ENCODE measurements at regions not wholly inside any gene's neighbourhood (a gene's known extent, or its start where the extent isn't known, plus 50 kb on each side); places are given as distances from the start of the nearest gene placed in this dataset.

DNA sequence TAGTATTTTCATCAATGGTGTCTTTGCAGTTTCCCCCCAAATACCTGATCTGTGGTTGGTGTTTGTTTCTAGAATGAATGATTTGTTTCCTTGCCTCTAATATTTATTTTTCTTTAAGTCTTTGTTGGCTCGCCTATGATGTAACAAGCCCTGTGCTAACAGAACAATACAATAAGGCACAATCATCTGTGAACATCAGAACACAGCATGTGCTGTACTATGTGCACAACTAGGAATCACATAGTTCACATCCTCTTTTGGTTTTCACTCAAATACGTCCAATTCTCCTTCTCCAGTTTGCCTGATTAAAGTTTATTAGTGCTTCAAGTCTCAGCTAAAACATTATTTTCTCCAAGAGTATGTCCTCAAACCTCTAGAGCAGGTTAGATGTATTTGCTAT lies 613.1 kb downstream of the EPHA7 start:
- Histone ChIP-seq H3K4me2 (ENCODE audit: extremely low read depth, insufficient read depth, low read length) (no peak overlapping the region), H3K9ac (ENCODE audit: insufficient read depth, low read length) (no peak overlapping the region), H3K27ac (ENCODE audit: insufficient read depth, low read length) (no peak overlapping the region), H3K4me1 (ENCODE audit: control insufficient read depth, extremely low read depth, insufficient read depth, low read length) (no peaks in the 10 kb centered on the region), H2AFZ (ENCODE audit: low read length) (no peak overlapping the region), H3K27me3 (ENCODE audit: control insufficient read depth, insufficient read depth, low read length) (no peaks in the 10 kb centered on the region), H3K36me3 (ENCODE audit: control insufficient read depth, insufficient read depth, low read length) (no peaks in the 10 kb centered on the region), H3K79me2 (ENCODE audit: control insufficient read depth, insufficient read depth, low read length) (no peaks in the 10 kb centered on the region), H3K9me3 (ENCODE audit: control insufficient read depth, insufficient read depth, low read depth, low read length) (no peaks in the 10 kb centered on the region), H3K4me3 (replicated peaks in 1 of 4; ENCODE audit: control extremely low read depth in 1 of 4, insufficient read depth in 1 of 4, low read depth in 3 of 4, low read length in 4 of 4) (no peak overlapping the region), H4K20me1 (ENCODE audit: control insufficient read depth, extremely low read depth, insufficient read depth, low read length) (no peaks in the 10 kb centered on the region)
- no peak for DNase-seq (ENCODE audit: low read depth in 2 of 2)
- TF ChIP-seq CTCF (conservative IDR thresholded peaks at IDR 0.05 in 1 of 2, IDR thresholded peaks at IDR 0.05 in 1 of 2; ENCODE audit: low read depth in 1 of 2, low read length in 2 of 2) (no peak), EZH2 (IDR thresholded peaks at IDR 0.05; ENCODE audit: low read length, missing control alignments) (no peak)

- TF ChIP-seq EZH2 (IDR thresholded peaks at IDR 0.05; ENCODE audit: low read length, missing control alignments) (no peak), CTCF (conservative IDR thresholded peaks at IDR 0.05 in 1 of 2, IDR thresholded peaks at IDR 0.05 in 1 of 2; ENCODE audit: low read depth in 1 of 2, low read length in 2 of 2) (no peak)
- no peaks in the 10 kb centered on the region for H3K36me3 ChIP-seq (ENCODE audit: control insufficient read depth, insufficient read depth, low read length)
- H3K9ac ChIP-seq (ENCODE audit: insufficient read depth, low read length), result no peak overlapping the region
- H3K4me3 ChIP-seq (replicated peaks in 1 of 4; ENCODE audit: control extremely low read depth in 1 of 4, insufficient read depth in 1 of 4, low read depth in 3 of 4, low read length in 4 of 4), result no peak overlapping the region
- DNase-seq (ENCODE audit: low read depth in 2 of 2), result no peak
- no peak overlapping the region for H3K4me2 ChIP-seq (ENCODE audit: extremely low read depth, insufficient read depth, low read length)
- H3K4me1 ChIP-seq (ENCODE audit: control insufficient read depth, extremely low read depth, insufficient read depth, low read length), result no peaks in the 10 kb centered on the region
- H2AFZ ChIP-seq (ENCODE audit: low read length), result no peak overlapping the region
- H3K79me2 ChIP-seq (ENCODE audit: control insufficient read depth, insufficient read depth, low read length), result no peaks in the 10 kb centered on the region
- no peaks in the 10 kb centered on the region for H3K27me3 ChIP-seq (ENCODE audit: control insufficient read depth, insufficient read depth, low read length)
- H3K9me3 ChIP-seq (ENCODE audit: control insufficient read depth, insufficient read depth, low read depth, low read length), result no peaks in the 10 kb centered on the region
- H3K27ac ChIP-seq (ENCODE audit: insufficient read depth, low read length), result no peak overlapping the region
- H4K20me1 ChIP-seq (ENCODE audit: control insufficient read depth, extremely low read depth, insufficient read depth, low read length), result no peaks in the 10 kb centered on the region
Observed at GRCh38 chr6:92791403-92791802, 628.0 kb downstream of the EPHA7 start.

GRCh38 chr6:92790381-92790780 lies 629.0 kb downstream of the EPHA7 start:
- H3K36me3 ChIP-seq (ENCODE audit: control insufficient read depth, insufficient read depth, low read length), result no peaks in the 10 kb centered on the region
- no peak overlapping the region for H3K9ac ChIP-seq (ENCODE audit: insufficient read depth, low read length)
- no peak for DNase-seq (ENCODE audit: low read depth in 2 of 2)
- H3K4me3 ChIP-seq (replicated peaks in 1 of 4; ENCODE audit: control extremely low read depth in 1 of 4, insufficient read depth in 1 of 4, low read depth in 3 of 4, low read length in 4 of 4), result no peak overlapping the region
- H3K79me2 ChIP-seq (ENCODE audit: control insufficient read depth, insufficient read depth, low read length), result no peaks in the 10 kb centered on the region
- H3K4me2 ChIP-seq (ENCODE audit: extremely low read depth, insufficient read depth, low read length), result no peak overlapping the region
- H3K9me3 ChIP-seq (ENCODE audit: control insufficient read depth, insufficient read depth, low read depth, low read length), result no peaks in the 10 kb centered on the region
- H3K27me3 ChIP-seq (ENCODE audit: control insufficient read depth, insufficient read depth, low read length), result no peaks in the 10 kb centered on the region
- H2AFZ ChIP-seq (ENCODE audit: low read length), result no peak overlapping the region
- H3K4me1 ChIP-seq (ENCODE audit: control insufficient read depth, extremely low read depth, insufficient read depth, low read length), result no peaks in the 10 kb centered on the region
- no peaks in the 10 kb centered on the region for H4K20me1 ChIP-seq (ENCODE audit: control insufficient read depth, extremely low read depth, insufficient read depth, low read length)
- no peak overlapping the region for H3K27ac ChIP-seq (ENCODE audit: insufficient read depth, low read length)
- TF ChIP-seq EZH2 (IDR thresholded peaks at IDR 0.05; ENCODE audit: low read length, missing control alignments) (no peak), CTCF (conservative IDR thresholded peaks at IDR 0.05 in 1 of 2, IDR thresholded peaks at IDR 0.05 in 1 of 2; ENCODE audit: low read depth in 1 of 2, low read length in 2 of 2) (no peak)

Data from fibroblast of lung (primary cell).